IgD-negative memory B cell (primary cell): ENCODE measurements at regions not wholly inside any gene's neighbourhood (a gene's known extent, or its start where the extent isn't known, plus 50 kb on each side); places are given as distances from the start of the nearest gene placed in this dataset.

Source experiments
- H3K27ac Mint-ChIP-seq, 3 donors: one replicate each; pipeline ENCODE4 v1.8.0; 2020 to 2022; ENCODE audit warnings: mild to moderate bottlenecking in 3 of 3, mixed read lengths in 3 of 3, moderate library complexity in 1 of 3
- H3K27me3 Mint-ChIP-seq: one replicate; pipeline ENCODE4 v1.8.0; 2021; ENCODE audit warnings: mixed read lengths
- H3K36me3 Mint-ChIP-seq: one replicate; pipeline ENCODE4 v1.8.0; 2020; ENCODE audit warnings: mild to moderate bottlenecking, mixed read lengths
- H3K4me1 Mint-ChIP-seq, 3 donors: one replicate each; pipeline ENCODE4 v1.8.0; 2020 to 2022; ENCODE audit warnings: mixed read lengths in 3 of 3, mild to moderate bottlenecking in 1 of 3
- H3K4me3 Mint-ChIP-seq, 4 donors: one replicate each; pipeline ENCODE4 v1.8.0; 2020 to 2022; ENCODE audit warnings: mild to moderate bottlenecking in 4 of 4, mixed read lengths in 4 of 4, moderate library complexity in 3 of 4
- H3K9me3 Mint-ChIP-seq, 3 donors: one replicate each; pipeline ENCODE4 v1.8.0; 2020 to 2021; ENCODE audit warnings: mixed read lengths in 3 of 3, mild to moderate bottlenecking in 1 of 3

DNA sequence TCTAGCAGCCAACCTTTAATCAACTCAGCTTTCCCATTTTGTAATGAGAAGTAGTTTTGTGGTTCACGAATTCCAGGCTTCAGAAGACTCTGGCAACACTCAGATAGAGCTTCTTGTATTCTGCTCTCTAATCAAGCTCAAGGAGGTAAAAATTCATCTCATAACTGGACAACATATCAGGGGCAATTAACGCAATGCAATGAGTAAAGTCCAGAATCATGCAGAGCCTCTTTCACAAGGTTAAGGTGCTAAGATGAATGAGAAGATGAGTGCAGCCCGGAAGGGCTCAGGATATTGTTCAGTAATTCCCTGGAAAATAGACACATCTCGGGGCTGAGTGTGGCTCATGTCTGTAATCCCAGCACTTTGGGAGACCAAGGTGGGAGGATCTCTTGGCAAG lies 527.7 kb downstream of the SOX11 start:
- Mint-ChIP-seq H3K36me3 (no peaks in the 10 kb centered on the region), H3K27ac (no peak overlapping the region), H3K27me3 (no peaks in the 10 kb centered on the region), H3K4me3 (no peak overlapping the region), H3K9me3 (peaks cover 0 to 3% (median 0%) of the 10 kb centered on the region in 3 donors), H3K4me1 (peaks cover 13 to 23% (median 20%) of the 10 kb centered on the region in 3 donors)

DNA sequence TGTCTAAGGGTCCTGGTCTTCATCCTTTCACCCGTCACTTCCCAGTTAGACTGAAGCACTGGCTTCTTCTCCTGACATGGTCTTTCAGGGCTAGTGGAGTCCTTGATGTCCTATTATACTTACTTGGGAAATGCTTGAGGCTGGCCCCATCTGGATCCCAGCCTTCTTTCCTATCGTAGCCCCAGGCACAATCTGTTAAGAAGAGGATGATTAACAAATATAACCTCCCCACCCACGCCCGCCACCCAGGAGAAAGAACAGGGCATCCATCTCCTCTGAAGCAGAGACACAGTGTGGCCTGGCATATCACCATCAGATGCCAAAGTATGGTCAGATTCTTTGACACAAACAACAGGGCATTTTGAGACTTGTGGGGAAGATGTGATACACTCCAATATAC lies 530.1 kb downstream of the SOX11 start:
- Mint-ChIP-seq H3K36me3 (no peaks in the 10 kb centered on the region), H3K4me3 (no peak overlapping the region), H3K4me1 (peaks cover 15 to 23% (median 19%) of the 10 kb centered on the region in 3 donors), H3K9me3 (peaks cover 0 to 5% (median 3%) of the 10 kb centered on the region in 3 donors), H3K27me3 (no peaks in the 10 kb centered on the region), H3K27ac (peak overlapping the region in 1 of 3 donors; percentile 54)

DNA sequence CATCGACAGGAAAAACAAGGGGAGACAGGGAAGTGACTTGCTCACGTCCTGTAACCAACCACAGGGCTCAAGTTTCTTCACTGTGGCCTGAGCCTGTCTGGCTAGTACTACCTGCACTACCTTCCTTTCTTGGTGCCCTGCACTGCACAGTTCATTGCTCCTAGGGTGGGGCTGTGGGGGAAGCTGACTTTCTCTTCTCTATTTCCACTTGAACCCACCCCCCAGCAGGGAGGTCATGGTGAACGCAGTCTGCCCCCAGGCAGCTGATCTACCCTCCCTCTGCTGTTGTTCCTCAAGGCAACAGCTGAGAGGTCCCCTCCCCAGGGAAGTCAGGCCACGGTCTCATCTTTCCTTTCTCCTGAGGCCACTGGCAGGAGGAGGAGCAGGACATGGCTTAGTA lies 532.1 kb downstream of the SOX11 start:
- H3K27me3 Mint-ChIP-seq, result no peaks in the 10 kb centered on the region
- H3K4me3 Mint-ChIP-seq, result no peak overlapping the region
- peaks cover 15 to 23% (median 19%) of the 10 kb centered on the region in 3 donors for H3K4me1 Mint-ChIP-seq
- H3K27ac Mint-ChIP-seq, result no peak overlapping the region
- peaks cover 0 to 5% (median 3%) of the 10 kb centered on the region in 3 donors for H3K9me3 Mint-ChIP-seq
- H3K36me3 Mint-ChIP-seq, result no peaks in the 10 kb centered on the region

DNA sequence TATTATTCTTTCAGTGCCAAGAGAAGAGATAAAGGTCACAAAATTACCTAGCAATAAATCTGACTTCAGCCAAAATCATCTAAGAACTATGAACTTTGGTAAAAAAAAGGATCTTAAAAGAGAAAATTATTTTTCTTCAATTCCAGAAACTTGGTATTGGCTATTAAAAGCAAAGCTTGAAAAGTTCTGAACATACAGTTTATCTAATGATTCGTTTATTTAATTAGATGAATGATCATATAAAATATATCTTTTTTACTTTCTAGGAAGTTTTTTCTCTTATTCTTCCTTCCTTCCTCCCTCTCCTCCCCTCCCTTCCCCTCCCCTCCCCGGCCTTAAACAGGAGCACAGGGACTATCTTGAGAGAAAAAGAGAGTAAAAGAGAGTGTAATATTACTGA lies 536.1 kb downstream of the SOX11 start:
- H3K27ac Mint-ChIP-seq, result no peak overlapping the region
- H3K4me1 Mint-ChIP-seq, result peaks cover 13 to 15% (median 14%) of the 10 kb centered on the region in 3 donors
- H3K36me3 Mint-ChIP-seq, result no peaks in the 10 kb centered on the region
- H3K4me3 Mint-ChIP-seq, result no peak overlapping the region
- peaks cover 0 to 17% (median 2%) of the 10 kb centered on the region in 3 donors for H3K9me3 Mint-ChIP-seq
- H3K27me3 Mint-ChIP-seq, result peaks cover 2% of the 10 kb centered on the region

DNA sequence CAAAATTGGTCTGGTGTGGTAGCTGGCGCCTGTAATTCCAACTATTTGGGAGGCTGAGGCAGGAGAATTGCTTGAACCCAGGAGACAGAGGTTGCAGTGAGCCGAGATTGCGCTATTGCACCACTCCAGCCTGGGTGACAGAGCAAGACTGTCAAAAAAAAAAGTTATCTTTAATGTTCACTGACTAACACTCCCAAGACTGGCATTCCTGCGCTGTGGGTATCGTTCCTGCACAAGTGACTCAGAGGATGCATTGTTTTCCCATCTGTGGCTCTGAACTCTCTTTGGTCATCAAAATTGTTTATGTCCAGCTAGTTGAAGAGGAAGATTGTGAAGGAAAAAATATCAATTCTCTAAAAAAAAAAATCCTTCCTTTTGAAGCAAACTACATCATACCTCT lies 539.0 kb downstream of the SOX11 start:
- Mint-ChIP-seq H3K4me1 (peaks cover 2 to 8% (median 3%) of the 10 kb centered on the region in 3 donors), H3K27ac (no peak overlapping the region), H3K27me3 (peaks cover 2% of the 10 kb centered on the region), H3K4me3 (no peak overlapping the region), H3K36me3 (no peaks in the 10 kb centered on the region), H3K9me3 (peaks cover 0 to 12% (median 2%) of the 10 kb centered on the region in 3 donors)

DNA sequence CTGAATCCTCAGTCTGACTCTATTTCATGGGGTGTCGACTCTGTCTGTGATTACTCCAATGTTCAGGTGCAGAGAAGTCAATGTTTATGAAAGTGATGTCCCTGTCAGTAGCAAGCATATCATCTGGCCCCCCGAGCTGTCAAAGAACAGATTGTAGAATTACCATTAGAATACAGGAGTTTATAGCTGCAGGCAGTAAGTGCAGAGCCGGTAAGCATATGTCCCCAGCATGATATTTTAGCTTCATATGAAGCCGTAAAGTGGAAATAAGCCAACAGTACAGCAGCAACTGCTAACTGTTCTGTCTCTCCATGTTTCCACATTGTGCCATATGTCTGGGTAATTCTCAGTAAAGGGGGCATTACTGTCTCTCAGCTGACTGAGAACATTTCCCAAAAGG lies 541.8 kb downstream of the SOX11 start:
- H3K27ac Mint-ChIP-seq, result no peak overlapping the region
- peaks cover 2 to 6% (median 3%) of the 10 kb centered on the region in 3 donors for H3K4me1 Mint-ChIP-seq
- H3K27me3 Mint-ChIP-seq, result peaks cover 2% of the 10 kb centered on the region

DNA sequence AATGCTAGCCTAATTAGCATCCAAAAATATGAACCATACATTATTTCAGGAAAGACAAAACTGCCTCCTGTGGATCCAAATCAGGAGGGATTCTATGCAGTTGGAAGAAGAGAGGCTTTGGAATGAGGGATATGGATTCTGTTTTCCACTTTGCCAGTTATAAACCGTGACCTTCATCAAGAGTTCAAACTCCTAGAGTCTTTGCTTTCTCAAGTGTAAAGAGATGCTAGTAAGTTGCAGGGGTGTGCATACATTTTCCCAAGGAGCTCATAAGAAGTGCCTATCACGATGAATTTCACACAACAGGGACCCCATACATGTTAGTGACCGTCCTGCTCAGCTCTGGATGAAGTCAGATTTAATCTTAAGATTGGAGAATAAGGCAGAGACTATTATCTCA lies 542.5 kb downstream of the SOX11 start:
- H3K4me1 Mint-ChIP-seq, result peaks cover 2 to 6% (median 3%) of the 10 kb centered on the region in 3 donors
- no peak overlapping the region for H3K27ac Mint-ChIP-seq
- peaks cover 2% of the 10 kb centered on the region for H3K27me3 Mint-ChIP-seq
- H3K4me3 Mint-ChIP-seq, result no peak overlapping the region
- H3K36me3 Mint-ChIP-seq, result peaks cover 2% of the 10 kb centered on the region
- H3K9me3 Mint-ChIP-seq, result peaks cover 0 to 8% (median 5%) of the 10 kb centered on the region in 3 donors

More for the DNA sequence above, 541.8 kb downstream of the SOX11 start:
- Mint-ChIP-seq H3K9me3 (peaks cover 0 to 12% (median 4%) of the 10 kb centered on the region in 3 donors), H3K4me3 (no peak overlapping the region), H3K36me3 (peaks cover 2% of the 10 kb centered on the region)

DNA sequence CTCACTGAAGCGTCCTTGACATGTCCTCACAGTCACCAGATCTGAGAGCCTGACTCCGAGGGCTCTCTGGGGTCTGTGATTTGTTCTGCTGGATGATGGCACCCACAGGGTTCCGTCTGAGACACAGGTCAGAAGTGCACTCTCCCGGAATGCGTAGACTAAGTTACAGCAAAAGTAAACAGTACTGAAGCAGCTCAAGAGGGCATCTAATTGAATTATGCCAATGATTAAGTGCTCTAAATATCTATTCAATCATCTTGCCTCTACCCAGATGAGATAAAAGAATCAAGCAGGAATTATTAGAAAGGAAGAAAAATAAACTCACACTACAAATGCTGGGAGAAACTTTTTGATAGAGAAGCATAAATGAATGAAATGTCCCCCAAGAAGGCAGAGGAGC lies 544.1 kb downstream of the SOX11 start:
- Mint-ChIP-seq H3K4me1 (peaks cover 2 to 7% (median 3%) of the 10 kb centered on the region in 3 donors), H3K9me3 (peaks cover 0 to 4% (median 0%) of the 10 kb centered on the region in 3 donors), H3K27ac (no peak overlapping the region), H3K4me3 (no peak overlapping the region), H3K27me3 (peaks cover 4% of the 10 kb centered on the region), H3K36me3 (peaks cover 2% of the 10 kb centered on the region)

DNA sequence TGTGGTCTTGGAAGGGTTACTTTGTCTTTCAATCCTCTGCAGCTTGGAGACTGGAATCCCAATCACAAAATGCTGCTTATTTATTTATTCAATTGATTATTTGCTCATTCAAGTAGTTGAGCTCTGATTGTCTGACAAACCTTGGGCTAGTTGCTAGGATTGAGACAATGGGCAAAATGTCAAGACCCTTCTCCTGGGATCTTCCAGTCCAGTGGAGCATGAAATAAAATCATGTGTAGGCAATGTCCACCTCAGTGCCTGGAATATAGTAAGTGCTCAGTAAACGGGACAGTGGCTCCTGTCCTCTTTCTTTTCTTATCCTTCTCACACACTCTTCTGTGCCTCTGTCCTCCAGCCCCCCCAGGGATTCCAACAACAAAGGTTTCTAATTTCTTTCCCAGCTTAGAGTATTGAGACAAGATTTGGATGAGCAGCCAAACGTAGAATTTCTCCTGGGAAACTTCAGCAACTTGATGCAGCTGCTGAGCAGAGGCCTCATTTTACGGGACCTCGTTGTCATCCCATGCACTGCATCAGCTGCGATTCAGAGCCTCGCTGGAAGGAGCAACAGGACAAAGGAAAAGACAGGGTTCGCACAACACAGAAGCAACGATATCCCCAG lies 545.0 kb downstream of the SOX11 start:
- H3K4me3 Mint-ChIP-seq, result no peak overlapping the region
- H3K27me3 Mint-ChIP-seq, result peaks cover 4% of the 10 kb centered on the region
- peaks cover 2% of the 10 kb centered on the region for H3K36me3 Mint-ChIP-seq
- peaks cover 2 to 7% (median 3%) of the 10 kb centered on the region in 3 donors for H3K4me1 Mint-ChIP-seq
- H3K9me3 Mint-ChIP-seq, result peaks cover 0 to 4% (median 0%) of the 10 kb centered on the region in 3 donors
- H3K27ac Mint-ChIP-seq, result no peak overlapping the region

DNA sequence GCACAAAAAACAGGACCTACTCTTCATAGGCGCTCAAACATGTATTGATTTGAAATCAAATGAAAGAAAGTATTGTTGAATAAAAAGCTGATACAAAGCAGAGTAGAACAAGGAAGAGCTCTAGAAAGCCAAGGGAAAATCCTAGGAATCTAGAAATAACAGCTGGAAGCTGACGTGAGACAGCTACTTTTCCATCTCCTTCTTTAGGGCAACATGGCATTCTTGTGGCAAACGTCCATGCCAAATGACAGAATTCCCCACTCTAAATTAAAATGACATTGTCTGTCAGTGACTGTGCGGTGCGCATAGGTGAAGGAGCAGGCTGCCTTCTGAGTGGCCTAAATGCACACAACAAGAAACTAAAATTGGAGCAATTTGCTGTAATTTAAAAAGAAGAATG lies 557.4 kb downstream of the SOX11 start:
- Mint-ChIP-seq H3K27me3 (no peaks in the 10 kb centered on the region), H3K9me3 (peaks cover 0 to 2% (median 2%) of the 10 kb centered on the region in 3 donors), H3K36me3 (no peaks in the 10 kb centered on the region), H3K4me3 (no peak overlapping the region), H3K27ac (no peak overlapping the region), H3K4me1 (peaks cover 0 to 4% (median 2%) of the 10 kb centered on the region in 3 donors)

DNA sequence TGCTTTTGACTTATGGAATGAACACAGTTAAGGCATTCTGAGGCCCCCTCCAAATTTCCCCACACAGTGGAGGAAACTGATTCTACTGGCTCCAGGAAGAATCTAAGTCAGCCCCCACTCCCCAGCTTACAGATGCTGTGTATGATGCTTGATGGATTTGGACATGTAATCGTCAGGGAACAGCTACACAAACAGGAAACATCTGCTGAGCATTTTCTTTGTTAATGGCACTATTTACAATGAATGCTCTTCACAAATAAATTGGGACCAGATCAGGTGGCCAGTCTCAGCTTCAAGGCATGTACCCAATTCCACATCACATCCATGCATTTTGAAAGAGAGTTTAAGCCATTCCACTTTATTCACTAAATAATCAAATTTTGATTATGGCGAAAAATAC lies 562.3 kb downstream of the SOX11 start:
- peaks cover 0 to 6% (median 4%) of the 10 kb centered on the region in 3 donors for H3K4me1 Mint-ChIP-seq
- no peak overlapping the region for H3K4me3 Mint-ChIP-seq
- no peaks in the 10 kb centered on the region for H3K27me3 Mint-ChIP-seq
- H3K27ac Mint-ChIP-seq, result no peak overlapping the region
- H3K9me3 Mint-ChIP-seq, result peaks cover 0 to 2% (median 2%) of the 10 kb centered on the region in 3 donors
- H3K36me3 Mint-ChIP-seq, result no peaks in the 10 kb centered on the region

DNA sequence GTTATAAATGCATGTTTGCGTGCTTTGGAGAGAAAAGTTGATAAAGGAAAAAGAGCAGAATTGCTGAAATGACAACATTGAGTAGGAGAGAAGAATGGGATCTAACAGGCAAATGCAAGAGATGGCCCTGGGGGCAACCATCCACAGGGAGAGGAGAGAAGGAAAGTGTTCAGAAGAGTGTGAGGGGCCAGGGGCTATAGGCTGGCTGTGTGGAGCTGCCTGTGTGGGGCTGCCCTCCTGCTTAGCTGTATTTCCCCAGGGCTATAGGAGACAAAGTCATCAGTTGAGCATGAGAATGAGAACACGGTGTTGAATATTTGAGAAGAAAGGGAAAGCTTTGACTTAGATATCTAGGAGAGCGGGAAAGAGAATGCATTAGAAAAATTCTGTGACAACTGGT lies 572.0 kb downstream of the SOX11 start:
- no peak overlapping the region for H3K27ac Mint-ChIP-seq
- H3K4me1 Mint-ChIP-seq, result no peaks in the 10 kb centered on the region
- no peaks in the 10 kb centered on the region for H3K27me3 Mint-ChIP-seq
- no peaks in the 10 kb centered on the region for H3K36me3 Mint-ChIP-seq
- H3K9me3 Mint-ChIP-seq, result peaks cover 0 to 4% (median 0%) of the 10 kb centered on the region in 3 donors
- H3K4me3 Mint-ChIP-seq, result no peak overlapping the region

DNA sequence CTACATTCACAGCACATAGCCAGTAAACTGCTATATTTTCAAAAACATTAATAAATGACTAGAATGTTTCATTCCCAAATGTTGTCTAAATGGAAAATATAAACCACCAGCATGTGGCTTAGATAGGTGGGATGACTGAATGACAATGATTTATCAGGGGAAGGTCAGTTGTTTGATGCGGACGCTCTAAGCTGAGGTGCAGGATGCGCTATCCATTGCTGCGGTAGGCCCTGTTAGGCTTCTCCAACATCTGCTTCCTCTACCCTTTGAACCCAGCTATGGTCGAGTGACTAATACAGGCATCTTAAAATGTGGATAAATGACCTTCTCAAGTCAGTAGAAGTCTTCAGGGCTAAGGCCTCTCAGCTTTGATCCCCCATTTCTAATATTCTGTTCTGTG lies 584.2 kb downstream of the CMPK2 start:
- no peak overlapping the region for H3K4me3 Mint-ChIP-seq
- peaks cover 0 to 5% (median 3%) of the 10 kb centered on the region in 3 donors for H3K9me3 Mint-ChIP-seq
- H3K36me3 Mint-ChIP-seq, result no peaks in the 10 kb centered on the region
- no peak overlapping the region for H3K27ac Mint-ChIP-seq
- H3K27me3 Mint-ChIP-seq, result no peaks in the 10 kb centered on the region
- H3K4me1 Mint-ChIP-seq, result no peaks in the 10 kb centered on the region

DNA sequence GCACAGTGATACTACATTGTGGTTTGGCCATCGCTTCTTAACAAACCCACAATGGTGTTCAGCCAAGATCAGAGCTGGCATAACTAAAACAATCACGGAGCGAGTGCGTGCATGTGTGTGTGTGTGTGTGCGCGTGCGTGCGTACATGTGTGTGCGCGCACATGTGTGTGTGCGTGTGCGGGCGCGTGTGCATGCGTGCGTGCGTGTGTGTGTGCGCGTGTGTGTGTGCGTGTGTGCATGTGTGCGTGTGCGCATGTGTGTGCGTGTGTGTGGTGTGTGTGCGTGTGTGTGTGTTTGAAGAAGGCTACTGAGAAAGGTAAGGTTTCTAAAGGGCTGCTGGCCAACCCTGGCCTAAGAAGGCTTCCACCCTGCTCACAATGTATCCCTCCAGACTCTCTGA lies 582.4 kb downstream of the CMPK2 start:
- Mint-ChIP-seq H3K4me3 (no peak overlapping the region), H3K27me3 (no peaks in the 10 kb centered on the region), H3K9me3 (peaks cover 0 to 4% (median 3%) of the 10 kb centered on the region in 3 donors), H3K36me3 (no peaks in the 10 kb centered on the region), H3K27ac (no peak overlapping the region), H3K4me1 (no peaks in the 10 kb centered on the region)

DNA sequence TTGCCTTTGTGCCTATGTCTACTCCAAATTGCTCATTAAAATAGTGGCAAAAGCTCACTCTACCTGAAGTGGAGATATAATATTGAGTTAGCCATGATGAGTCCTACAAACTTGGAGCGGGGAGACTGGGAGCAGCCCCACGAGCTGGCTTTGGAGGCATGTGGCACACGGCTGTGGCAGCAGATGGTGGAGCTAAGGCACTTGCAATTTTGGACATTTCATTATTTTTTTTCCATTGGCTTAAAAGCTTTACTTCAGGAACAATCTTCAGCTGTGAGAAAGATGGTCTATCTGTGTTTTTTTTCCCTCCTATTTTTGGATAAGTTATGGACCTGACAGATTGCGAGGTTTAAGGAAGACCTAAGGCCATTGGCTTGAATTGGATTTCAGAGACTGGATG lies 578.3 kb downstream of the CMPK2 start:
- H3K27me3 Mint-ChIP-seq, result no peaks in the 10 kb centered on the region
- H3K4me1 Mint-ChIP-seq, result no peaks in the 10 kb centered on the region
- no peak overlapping the region for H3K27ac Mint-ChIP-seq
- no peak overlapping the region for H3K4me3 Mint-ChIP-seq
- H3K36me3 Mint-ChIP-seq, result no peaks in the 10 kb centered on the region
- peaks cover 0 to 5% (median 4%) of the 10 kb centered on the region in 3 donors for H3K9me3 Mint-ChIP-seq

DNA sequence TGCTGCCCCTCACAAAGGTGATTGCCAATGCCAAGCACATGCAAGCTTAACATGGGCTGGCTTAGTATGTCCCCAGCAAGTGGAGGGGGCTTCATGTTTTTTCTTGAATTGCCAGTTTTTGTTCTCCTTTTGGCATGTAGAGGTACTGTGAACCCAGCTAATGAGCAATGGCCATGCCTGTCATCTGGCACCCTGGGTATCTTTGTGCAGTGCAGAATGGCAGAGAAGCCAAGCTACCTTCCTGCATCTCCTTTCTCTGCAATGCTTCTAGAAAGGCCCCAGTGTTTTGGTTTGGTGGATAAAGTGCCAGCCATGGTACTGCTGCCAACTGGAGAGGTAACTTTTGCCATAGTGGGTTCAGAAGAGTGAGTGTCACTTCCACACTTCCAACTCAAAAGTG lies 576.9 kb downstream of the CMPK2 start:
- Mint-ChIP-seq H3K27ac (no peak overlapping the region), H3K27me3 (no peaks in the 10 kb centered on the region), H3K36me3 (no peaks in the 10 kb centered on the region), H3K4me3 (no peak overlapping the region), H3K9me3 (peaks cover 0 to 8% (median 4%) of the 10 kb centered on the region in 3 donors), H3K4me1 (no peaks in the 10 kb centered on the region)
